ENCODE measurements at regions not wholly inside any gene's neighbourhood (a gene's known extent, or its start where the extent isn't known, plus 50 kb on each side); places are given as distances from the start of the nearest gene placed in this dataset.

GRCh38 chr21:28066596-28067387 lies 925.9 kb downstream of the LTN1 start:
- TF ChIP-seq FOXK2 (IDR thresholded peaks at IDR 0.05) (no peak), FOXM1 (IDR thresholded peaks at IDR 0.05; ENCODE audit: borderline replicate concordance) (no peak), FOXA1 (IDR thresholded peaks at IDR 0.05) (no peak), ARNT (IDR thresholded peaks at IDR 0.05) (no peak), ZNF384 (IDR thresholded peaks at IDR 0.05) (no peak), SP1 (IDR thresholded peaks at IDR 0.05) (no peak), TARDBP (IDR thresholded peaks at IDR 0.05) (no peak), CTBP1 (IDR thresholded peaks at IDR 0.05; ENCODE audit: borderline replicate concordance) (no peak)

All from HEK293T (cell line).